ENCODE measurements at regions not wholly inside any gene's neighbourhood (a gene's known extent, or its start where the extent isn't known, plus 50 kb on each side); places are given as distances from the start of the nearest gene placed in this dataset.

- TF ChIP-seq EZH2phosphoT487 (IDR thresholded peaks at IDR 0.05; ENCODE audit: borderline replicate concordance): no peak
- TF ChIP-seq CTCF (conservative IDR thresholded peaks at IDR 0.05; ENCODE audit: low read length): no peak
These were observed 140.5 kb upstream of the IRX4 start for GRCh38 chr5:2023196-2023595.

GRCh38 chr5:2022436-2022835 is 139.7 kb upstream of the IRX4 start:
- Histone ChIP-seq H3K4me1 (ENCODE audit: insufficient read depth, low read length, poor library complexity, severe bottlenecking) (no peaks in the 10 kb centered on the region), H3K9me3 (ENCODE audit: insufficient read depth, low read depth, low read length) (no peaks in the 10 kb centered on the region), H4K20me1 (ENCODE audit: insufficient read depth, low read length, poor library complexity, severe bottlenecking) (no peaks in the 10 kb centered on the region), H3K27me3 (ENCODE audit: insufficient read depth, low read length, poor library complexity, severe bottlenecking) (no peaks in the 10 kb centered on the region), H3K36me3 (ENCODE audit: insufficient read depth, low read length) (no peaks in the 10 kb centered on the region), H3K79me2 (ENCODE audit: insufficient read depth, low read length) (no peaks in the 10 kb centered on the region), H3F3A (ENCODE audit: low read depth) (no peaks in the 10 kb centered on the region), H2AFZ (ENCODE audit: low read length) (no peak overlapping the region), H3K4me2 (ENCODE audit: low read depth, low read length, poor library complexity, severe bottlenecking) (no peak overlapping the region), H3K4me3 (ENCODE audit: low read length, poor library complexity, severe bottlenecking) (no peak overlapping the region), H3K9ac (ENCODE audit: low read depth, low read length, poor library complexity, severe bottlenecking) (no peak overlapping the region), H3K9me2 (replicated peaks; ENCODE audit: low read depth, low read length) (no peaks in the 10 kb centered on the region)
- no peak for TF ChIP-seq CTCF (conservative IDR thresholded peaks at IDR 0.05; ENCODE audit: low read length)
- no peak for TF ChIP-seq EZH2phosphoT487 (IDR thresholded peaks at IDR 0.05; ENCODE audit: borderline replicate concordance)

More at GRCh38 chr5:2023196-2023595, 140.5 kb upstream of the IRX4 start:
- no peaks in the 10 kb centered on the region for H3K4me1 ChIP-seq (ENCODE audit: insufficient read depth, low read length, poor library complexity, severe bottlenecking)
- H2AFZ ChIP-seq (ENCODE audit: low read length): no peak overlapping the region
- H3K9me2 ChIP-seq (replicated peaks; ENCODE audit: low read depth, low read length): no peaks in the 10 kb centered on the region
- H3K36me3 ChIP-seq (ENCODE audit: insufficient read depth, low read length): no peaks in the 10 kb centered on the region
- no peak overlapping the region for H3K9ac ChIP-seq (ENCODE audit: low read depth, low read length, poor library complexity, severe bottlenecking)
- no peaks in the 10 kb centered on the region for H3K27me3 ChIP-seq (ENCODE audit: insufficient read depth, low read length, poor library complexity, severe bottlenecking)
- H3F3A ChIP-seq (ENCODE audit: low read depth): no peaks in the 10 kb centered on the region
- no peaks in the 10 kb centered on the region for H3K79me2 ChIP-seq (ENCODE audit: insufficient read depth, low read length)
- H3K4me2 ChIP-seq (ENCODE audit: low read depth, low read length, poor library complexity, severe bottlenecking): no peak overlapping the region
- H4K20me1 ChIP-seq (ENCODE audit: insufficient read depth, low read length, poor library complexity, severe bottlenecking): no peaks in the 10 kb centered on the region
- H3K9me3 ChIP-seq (ENCODE audit: insufficient read depth, low read depth, low read length): no peaks in the 10 kb centered on the region
- H3K4me3 ChIP-seq (ENCODE audit: low read length, poor library complexity, severe bottlenecking): no peak overlapping the region

GRCh38 chr5:2021484-2022176 is 138.9 kb upstream of the IRX4 start:
- H3K4me2 ChIP-seq (ENCODE audit: low read depth, low read length, poor library complexity, severe bottlenecking): no peak overlapping the region
- no peak overlapping the region for H3K9ac ChIP-seq (ENCODE audit: low read depth, low read length, poor library complexity, severe bottlenecking)
- H3K36me3 ChIP-seq (ENCODE audit: insufficient read depth, low read length): no peaks in the 10 kb centered on the region
- H4K20me1 ChIP-seq (ENCODE audit: insufficient read depth, low read length, poor library complexity, severe bottlenecking): no peaks in the 10 kb centered on the region
- no peaks in the 10 kb centered on the region for H3K27me3 ChIP-seq (ENCODE audit: insufficient read depth, low read length, poor library complexity, severe bottlenecking)
- no peak overlapping the region for H3K4me3 ChIP-seq (ENCODE audit: low read length, poor library complexity, severe bottlenecking)
- H3F3A ChIP-seq (ENCODE audit: low read depth): no peaks in the 10 kb centered on the region
- H3K9me3 ChIP-seq (ENCODE audit: insufficient read depth, low read depth, low read length): no peaks in the 10 kb centered on the region
- no peaks in the 10 kb centered on the region for H3K79me2 ChIP-seq (ENCODE audit: insufficient read depth, low read length)
- H2AFZ ChIP-seq (ENCODE audit: low read length): no peak overlapping the region
- H3K9me2 ChIP-seq (replicated peaks; ENCODE audit: low read depth, low read length): no peaks in the 10 kb centered on the region
- no peaks in the 10 kb centered on the region for H3K4me1 ChIP-seq (ENCODE audit: insufficient read depth, low read length, poor library complexity, severe bottlenecking)
- no peak for TF ChIP-seq CTCF (conservative IDR thresholded peaks at IDR 0.05; ENCODE audit: low read length)
- TF ChIP-seq EZH2phosphoT487 (IDR thresholded peaks at IDR 0.05; ENCODE audit: borderline replicate concordance): no peak

Measured in Loucy (cell line).